Activated B cell treated with CpG ODN at 0.5 μM for 24 hours (primary cell): ENCODE measurements at regions not wholly inside any gene's neighbourhood (a gene's known extent, or its start where the extent isn't known, plus 50 kb on each side); places are given as distances from the start of the nearest gene placed in this dataset.

Experiments
- ATAC-seq: fragments of 200-7000 bp; cut with Tn5 transposase; one replicate; pipeline ENCODE4 v1.10.0; 2021; ENCODE audit warnings: low read depth, mild to moderate bottlenecking, moderate library complexity
- CTCF ChIA-PET: fragments of 350-600 bp; sonication (Branson Sonifier 250); formaldehyde crosslinking; loops from one replicate; lab custom pipeline; 2021; ENCODE audit warnings: antibody characterized with exemption; lab: Charles Lee
- POLR2A ChIA-PET: fragments of 350-600 bp; sonication (Branson Sonifier 250); formaldehyde crosslinking; loops from one replicate; lab custom pipeline; 2021; ENCODE audit warnings: antibody characterized with exemption; lab: Charles Lee
- DNase-seq: peaks from one replicate; pipeline ENCODE4 v3.0.0; 2022
- H3K27ac Mint-ChIP-seq: one replicate; pipeline ENCODE4 v1.8.0; 2020; ENCODE audit warnings: mixed read lengths
- H3K27me3 Mint-ChIP-seq: one replicate; pipeline ENCODE4 v1.8.0; 2021; ENCODE audit warnings: mixed read lengths
- H3K36me3 Mint-ChIP-seq: one replicate; pipeline ENCODE4 v1.8.0; 2021; ENCODE audit warnings: low read depth, mixed read lengths
- H3K4me1 Mint-ChIP-seq: one replicate; pipeline ENCODE4 v1.8.0; 2021; ENCODE audit warnings: mixed read lengths
- H3K4me3 Mint-ChIP-seq: one replicate; pipeline ENCODE4 v1.8.0; 2020; ENCODE audit warnings: mild to moderate bottlenecking, mixed read lengths
- H3K9me3 Mint-ChIP-seq: one replicate; pipeline ENCODE4 v1.8.0; 2020; ENCODE audit warnings: mixed read lengths
- CTCF ChIP-seq: fragments of 200-600 bp; IDR thresholded peaks from one replicate; pipeline ENCODE4 v1.8.0; 2022; ENCODE audit warnings: antibody characterized with exemption, mild to moderate bottlenecking
- intact Hi-C: fragments of 100-400 bp; cut with micrococcal nuclease; formaldehyde crosslinking; loops from one replicate; pipeline ENCODE4 v1.15.1; 2024

GRCh38 chr2:228407821-228408220, 226.3 kb upstream of the SPHKAP start:
- peaks cover 6% of the 10 kb centered on the region for H3K9me3 Mint-ChIP-seq
- no peaks in the 10 kb centered on the region for H3K4me1 Mint-ChIP-seq
- ChIA-PET POLR2A (no interaction called here), CTCF (no interaction called here)
- no peak overlapping the region for H3K27ac Mint-ChIP-seq
- no peaks in the 10 kb centered on the region for H3K36me3 Mint-ChIP-seq
- no peak overlapping the region for H3K4me3 Mint-ChIP-seq
- intact Hi-C loops = no loop called here
- no peak for ATAC-seq
- no peaks in the 10 kb centered on the region for H3K27me3 Mint-ChIP-seq
- no peak for DNase-seq
- TF ChIP-seq CTCF = no peak

GRCh38 chr2:228401065-228401912, 219.8 kb upstream of the SPHKAP start:
- Mint-ChIP-seq H3K4me1 (no peaks in the 10 kb centered on the region), H3K9me3 (peaks cover 10% of the 10 kb centered on the region), H3K27me3 (no peaks in the 10 kb centered on the region), H3K36me3 (no peaks in the 10 kb centered on the region), H3K27ac (no peak overlapping the region), H3K4me3 (no peak overlapping the region)
- intact Hi-C loops = no loop called here
- ChIA-PET POLR2A (no interaction called here), CTCF (no interaction called here)
- ATAC-seq (no peak), DNase-seq (no peak)
- TF ChIP-seq CTCF = no peak

- POLR2A ChIA-PET = no interaction called here
- intact Hi-C loops = no loop called here
Measured at GRCh38 chr2:228387776-228388175, 206.3 kb upstream of the SPHKAP start.

GRCh38 chr2:228378696-228379425, 197.4 kb upstream of the SPHKAP start:
- Mint-ChIP-seq H3K9me3 (no peaks in the 10 kb centered on the region), H3K4me3 (no peak overlapping the region), H3K27ac (no peak overlapping the region), H3K4me1 (no peaks in the 10 kb centered on the region), H3K36me3 (no peaks in the 10 kb centered on the region), H3K27me3 (no peaks in the 10 kb centered on the region)
- TF ChIP-seq CTCF = no peak
- ATAC-seq = no peak
- intact Hi-C loops = no loop called here
- DNase-seq = no peak
- ChIA-PET CTCF (no interaction called here), POLR2A (no interaction called here)

More at GRCh38 chr2:228387776-228388175, 206.3 kb upstream of the SPHKAP start:
- ATAC-seq = no peak
- H3K27ac Mint-ChIP-seq = no peak overlapping the region
- TF ChIP-seq CTCF = no peak
- CTCF ChIA-PET = no interaction called here
- no peaks in the 10 kb centered on the region for H3K4me1 Mint-ChIP-seq
- H3K36me3 Mint-ChIP-seq = no peaks in the 10 kb centered on the region
- H3K4me3 Mint-ChIP-seq = no peak overlapping the region
- DNase-seq = no peak
- no peaks in the 10 kb centered on the region for H3K27me3 Mint-ChIP-seq
- peaks cover 2% of the 10 kb centered on the region for H3K9me3 Mint-ChIP-seq

- Mint-ChIP-seq H3K36me3 (no peaks in the 10 kb centered on the region), H3K9me3 (no peaks in the 10 kb centered on the region), H3K4me1 (no peaks in the 10 kb centered on the region), H3K4me3 (no peak overlapping the region), H3K27ac (no peak overlapping the region), H3K27me3 (no peaks in the 10 kb centered on the region)
- ChIA-PET CTCF (no interaction called here), POLR2A (no interaction called here)
- DNase-seq = no peak
- intact Hi-C loops = no loop called here
- no peak for ATAC-seq
- TF ChIP-seq CTCF = no peak
Measured at GRCh38 chr2:228378233-228378632, 196.7 kb upstream of the SPHKAP start.
